ENCODE measurements at regions not wholly inside any gene's neighbourhood (a gene's known extent, or its start where the extent isn't known, plus 50 kb on each side); places are given as distances from the start of the nearest gene placed in this dataset.
A peak's percentile ranks its signal among the peaks of the same experiment; 100 is the strongest.

GRCh38 chr5:96197347-96197746 is 235.7 kb upstream of the ELL2 start:
- no peak overlapping the region for H3K4me2 ChIP-seq (ENCODE audit: control insufficient read depth, insufficient read depth)
- in situ Hi-C loops (cut with MboI) = no loop called here
- WGBS (ENCODE audit: insufficient coverage, insufficient replicate concordance, low lambda C conversion rate, missing lambda C conversion rate) = 68% methylated on average over 2 of the region's 2 CpGs

GRCh38 chr5:96196890-96197289 is 235.2 kb upstream of the ELL2 start:
- H3K27ac ChIP-seq (ENCODE audit: control insufficient read depth, insufficient read depth) = no peak overlapping the region
- DNase-seq (ENCODE audit: low read depth, low spot score) (no peak), FAIRE-seq (no peak), ATAC-seq (peak; percentile 42; the same call in 1 of the 3 replicates)
- H3K9me3 ChIP-seq (replicated peaks; ENCODE audit: control insufficient read depth, insufficient read depth, low read length) = no peaks in the 10 kb centered on the region
- ChIA-PET CTCF (interaction anchor here (1.3 to 1.8 kb wide), 2 partner anchors 9 to 20 kb away, joined by 3 to 5 read pairs; no protein-coding TSS in a partner anchor), SMC1A (ENCODE audit: uncharacterized antibody, unreplicated experiment) (interaction anchor here (1.0 to 1.5 kb wide), 4 partner anchors 10 to 95 kb away, joined by 3 to 6 read pairs (median 3); no protein-coding TSS in a partner anchor), RAD21 (ENCODE audit: unreplicated experiment) (interaction anchor here (1.4 kb wide), 1 partner anchor 224 kb away, joined by 3 read pairs; no protein-coding TSS in a partner anchor), POLR2A (interaction anchor here (2.0 kb wide), 1 partner anchor 10 kb away, joined by 5 read pairs; no protein-coding TSS in a partner anchor)
- no peaks in the 10 kb centered on the region for H3K36me3 ChIP-seq (ENCODE audit: control insufficient read depth in 2 of 2, insufficient read depth in 2 of 2, low read length in 1 of 2)
- no peaks in the 10 kb centered on the region for H3K27me3 ChIP-seq (replicated peaks in 1 of 2; ENCODE audit: control insufficient read depth in 2 of 2, insufficient read depth in 2 of 2, low read length in 1 of 2)
- no peak overlapping the region for H2AFZ ChIP-seq (ENCODE audit: control insufficient read depth, low read depth, low read length)
- H3K4me1 ChIP-seq (ENCODE audit: control insufficient read depth, insufficient read depth, low read length) = no peaks in the 10 kb centered on the region
- in situ Hi-C loops (cut with MboI) (no loop called here), intact Hi-C loops (cut with micrococcal nuclease; ENCODE audit: unreplicated experiment) (no loop called here)
- no peaks in the 10 kb centered on the region for H3K79me2 ChIP-seq (ENCODE audit: control insufficient read depth, insufficient read depth, low read length)
- no TSS peak for BruUV-seq (replicated peaks)
- no peak overlapping the region for H3K9ac ChIP-seq (ENCODE audit: control insufficient read depth, insufficient read depth, low read length)
- WGBS (ENCODE audit: insufficient coverage, insufficient replicate concordance, low lambda C conversion rate, missing lambda C conversion rate) = 5% methylated on average over 1 of the region's 1 CpG
- no peak overlapping the region for H3K4me3 ChIP-seq
- H3K4me2 ChIP-seq (ENCODE audit: control insufficient read depth, insufficient read depth) = no peak overlapping the region
- no peaks in the 10 kb centered on the region for H4K20me1 ChIP-seq (ENCODE audit: control insufficient read depth, insufficient read depth)
- TF ChIP-seq EZH2 (IDR thresholded peaks at IDR 0.05; ENCODE audit: borderline replicate concordance, control insufficient read depth, low read depth, low read length) = no peak
- TF ChIP-seq EGR1 (IDR thresholded peaks at IDR 0.05; ENCODE audit: borderline replicate concordance in 1 of 2, low read depth in 2 of 2, low read length in 2 of 2) = no peak
- no peak for TF ChIP-seq HCFC1 (IDR thresholded peaks at IDR 0.05; ENCODE audit: low read length)
- no peak for TF ChIP-seq SP1 (IDR thresholded peaks at IDR 0.05; ENCODE audit: low read depth, low read length)
- no peak for TF ChIP-seq SRF (IDR thresholded peaks at IDR 0.05; ENCODE audit: low read depth in 2 of 2, low read length in 2 of 2)
- TF ChIP-seq YY1 (IDR thresholded peaks at IDR 0.05; ENCODE audit: low read depth, low read length) = no peak
- TF ChIP-seq SMARCA5 (IDR thresholded peaks at IDR 0.05) = no peak
- no peak for TF ChIP-seq TAF1 (IDR thresholded peaks at IDR 0.05; ENCODE audit: borderline replicate concordance, low read depth, low read length)
- TF ChIP-seq GABPA (IDR thresholded peaks at IDR 0.05; ENCODE audit: low read depth) = no peak
- TF ChIP-seq NFXL1 (IDR thresholded peaks at IDR 0.05; ENCODE audit: borderline replicate concordance) = no peak

More at GRCh38 chr5:96197347-96197746, 235.7 kb upstream of the ELL2 start:
- DNase-seq (ENCODE audit: low read depth, low spot score) (no peak), FAIRE-seq (no peak), ATAC-seq (no peak)
- RAD21 ChIA-PET (ENCODE audit: unreplicated experiment) = no interaction called here
- no peaks in the 10 kb centered on the region for H3K27me3 ChIP-seq (replicated peaks in 1 of 2; ENCODE audit: control insufficient read depth in 2 of 2, insufficient read depth in 2 of 2, low read length in 1 of 2)
- H3K79me2 ChIP-seq (ENCODE audit: control insufficient read depth, insufficient read depth, low read length) = no peaks in the 10 kb centered on the region
- BruUV-seq (replicated peaks) = no TSS peak
- H3K4me1 ChIP-seq (ENCODE audit: control insufficient read depth, insufficient read depth, low read length) = no peaks in the 10 kb centered on the region
- SMC1A ChIA-PET (ENCODE audit: uncharacterized antibody, unreplicated experiment) = interaction anchor here (1.0 to 1.1 kb wide), 3 partner anchors 10 to 17 kb away, joined by 3 to 6 read pairs (median 3); no protein-coding TSS in a partner anchor
- H3K36me3 ChIP-seq (ENCODE audit: control insufficient read depth in 2 of 2, insufficient read depth in 2 of 2, low read length in 1 of 2) = no peaks in the 10 kb centered on the region
- H3K9ac ChIP-seq (ENCODE audit: control insufficient read depth, insufficient read depth, low read length) = no peak overlapping the region
- TF ChIP-seq SMC3 (IDR thresholded peaks at IDR 0.05; ENCODE audit: borderline replicate concordance, low read length) (no peak), MXI1 (IDR thresholded peaks at IDR 0.05; ENCODE audit: low read depth, low read length) (no peak), ZNF217 (IDR thresholded peaks at IDR 0.05) (no peak), SREBF2 (IDR thresholded peaks at IDR 0.05; ENCODE audit: low read length) (no peak), RAD21 (IDR thresholded peaks at IDR 0.05; ENCODE audit: insufficient read depth, low read depth, low read length) (no peak), MEF2A (IDR thresholded peaks at IDR 0.05; ENCODE audit: insufficient read depth, low read depth, low read length) (no peak), SPI1 (IDR thresholded peaks at IDR 0.05; ENCODE audit: borderline replicate concordance, insufficient read depth, low read depth, low read length) (no peak), GATAD2B (conservative IDR thresholded peaks at IDR 0.05; ENCODE audit: low read depth) (no peak), ETV6 (conservative IDR thresholded peaks at IDR 0.05 in 1 of 2, IDR thresholded peaks at IDR 0.05 in 1 of 2; ENCODE audit: borderline replicate concordance in 1 of 2, low read depth in 1 of 2) (no peak), SMAD1 (IDR thresholded peaks at IDR 0.05; ENCODE audit: low read depth, partially characterized antibody) (no peak), CREB1 (IDR thresholded peaks at IDR 0.05; ENCODE audit: low read depth) (no peak), RB1 (IDR thresholded peaks at IDR 0.05; ENCODE audit: borderline replicate concordance) (no peak)
- H4K20me1 ChIP-seq (ENCODE audit: control insufficient read depth, insufficient read depth) = no peaks in the 10 kb centered on the region
- H3K9me3 ChIP-seq (replicated peaks; ENCODE audit: control insufficient read depth, insufficient read depth, low read length) = no peaks in the 10 kb centered on the region
- H3K27ac ChIP-seq (ENCODE audit: control insufficient read depth, insufficient read depth) = no peak overlapping the region
- POLR2A ChIA-PET = no interaction called here
- no peak overlapping the region for H3K4me3 ChIP-seq
- H2AFZ ChIP-seq (ENCODE audit: control insufficient read depth, low read depth, low read length) = no peak overlapping the region
- CTCF ChIA-PET = interaction anchor here (1.3 to 1.8 kb wide), 2 partner anchors 9 to 21 kb away, joined by 3 to 5 read pairs; no protein-coding TSS in a partner anchor
- intact Hi-C loops (cut with micrococcal nuclease; ENCODE audit: unreplicated experiment) = no loop called here
